RWPE2 (cell line): ENCODE measurements at regions not wholly inside any gene's neighbourhood (a gene's known extent, or its start where the extent isn't known, plus 50 kb on each side); places are given as distances from the start of the nearest gene placed in this dataset.

ENCODE experiments used
- ATAC-seq: fragments of 200-7000 bp; cut with Tn5 transposase; 3 replicates; pipeline ENCODE4 v1.9.1; 2021; ENCODE audit warnings: low read depth
- DNase-seq: peaks from one replicate; pipeline ENCODE4 v3.0.0-alpha.2; 2020; ENCODE audit warnings: low spot score
- H3K27ac ChIP-seq: fragments of 450-650 bp; 2 replicates; pipeline ENCODE4 v1.5.1; 2017; ENCODE audit warnings: mild to moderate bottlenecking; ENCODE audit not compliant: poor library complexity, severe bottlenecking
- H3K27me3 ChIP-seq: fragments of 250-450 bp; sonication (Bioruptor Pico); 2 replicates; pipeline ENCODE4 v1.5.1; 2021; ENCODE audit warnings: mild to moderate bottlenecking, moderate library complexity; ENCODE audit not compliant: insufficient read depth, poor library complexity, severe bottlenecking
- H3K36me3 ChIP-seq: fragments of 250-450 bp; sonication (Bioruptor Pico); 2 replicates; pipeline ENCODE4 v1.5.1; 2020; ENCODE audit warnings: low read depth, mild to moderate bottlenecking, moderate library complexity
- H3K4me1 ChIP-seq: fragments of 250-450 bp; sonication (Bioruptor Pico); 2 replicates; pipeline ENCODE4 v1.5.1; 2021; ENCODE audit warnings: mild to moderate bottlenecking, moderate library complexity; ENCODE audit not compliant: insufficient read depth, poor library complexity, severe bottlenecking
- H3K4me3 ChIP-seq: fragments of 250-450 bp; sonication (Bioruptor Pico); 2 replicates; pipeline ENCODE4 v1.5.1; 2021; ENCODE audit warnings: mild to moderate bottlenecking, moderate library complexity; ENCODE audit not compliant: severe bottlenecking
- H3K9me3 ChIP-seq: fragments of 250-450 bp; sonication (Bioruptor Pico); 2 replicates; pipeline ENCODE4 v1.5.1; 2021; ENCODE audit warnings: mild to moderate bottlenecking, moderate library complexity; ENCODE audit not compliant: severe bottlenecking
- CTCF ChIP-seq: fragments of 450-650 bp; IDR thresholded peaks from one replicate; pipeline ENCODE4 v1.5.1; 2017; ENCODE audit warnings: mild to moderate bottlenecking, moderate library complexity; ENCODE audit not compliant: poor library complexity, severe bottlenecking

- H3K27ac ChIP-seq: no peak overlapping the region
- peaks cover 24% of the 10 kb centered on the region for H3K4me1 ChIP-seq
- H3K9me3 ChIP-seq: no peaks in the 10 kb centered on the region
- no peak for ATAC-seq
- no peak for DNase-seq
- no peak overlapping the region for H3K4me3 ChIP-seq
- TF ChIP-seq CTCF: no peak
- no peaks in the 10 kb centered on the region for H3K27me3 ChIP-seq
- peaks cover 3% of the 10 kb centered on the region; the same call in 1 of the 2 replicates for H3K36me3 ChIP-seq
Measured at GRCh38 chr14:73783107-73783727, 68.4 kb upstream of the PTGR2 start.

GRCh38 chr14:73782623-73783022 is 68.4 kb upstream of the PNMA1 start:
- ATAC-seq (no peak), DNase-seq (no peak)
- Histone ChIP-seq H3K4me1 (peaks cover 18% of the 10 kb centered on the region), H3K36me3 (peaks cover 3% of the 10 kb centered on the region; the same call in 1 of the 2 replicates), H3K9me3 (no peaks in the 10 kb centered on the region), H3K27me3 (no peaks in the 10 kb centered on the region), H3K4me3 (no peak overlapping the region), H3K27ac (no peak overlapping the region)
- no peak for TF ChIP-seq CTCF

GRCh38 chr14:73780896-73781295 is 66.7 kb upstream of the PNMA1 start:
- H3K27ac ChIP-seq: no peak overlapping the region
- no peaks in the 10 kb centered on the region for H3K27me3 ChIP-seq
- ATAC-seq: no peak

GRCh38 chr14:73780391-73780790 is 66.2 kb upstream of the PNMA1 start:
- ATAC-seq (no peak), DNase-seq (no peak)
- Histone ChIP-seq H3K4me1 (peaks cover 15% of the 10 kb centered on the region), H3K27ac (no peak overlapping the region), H3K27me3 (no peaks in the 10 kb centered on the region), H3K36me3 (peaks cover 3% of the 10 kb centered on the region; the same call in 1 of the 2 replicates), H3K9me3 (no peaks in the 10 kb centered on the region), H3K4me3 (no peak overlapping the region)
- TF ChIP-seq CTCF: no peak

More at GRCh38 chr14:73780896-73781295, 66.7 kb upstream of the PNMA1 start:
- no peak for TF ChIP-seq CTCF
- Histone ChIP-seq H3K9me3 (no peaks in the 10 kb centered on the region), H3K4me3 (no peak overlapping the region), H3K4me1 (peaks cover 17% of the 10 kb centered on the region), H3K36me3 (peaks cover 3% of the 10 kb centered on the region; the same call in 1 of the 2 replicates)
- no peak for DNase-seq

GRCh38 chr14:73778736-73779135 is 64.6 kb upstream of the PNMA1 start:
- no peaks in the 10 kb centered on the region for H3K9me3 ChIP-seq
- DNase-seq: no peak
- TF ChIP-seq CTCF: no peak
- H3K27me3 ChIP-seq: no peaks in the 10 kb centered on the region
- H3K36me3 ChIP-seq: peaks cover 3% of the 10 kb centered on the region; the same call in 1 of the 2 replicates
- no peak overlapping the region for H3K4me3 ChIP-seq
- H3K27ac ChIP-seq: no peak overlapping the region
- no peaks in the 10 kb centered on the region for H3K4me1 ChIP-seq
- ATAC-seq: no peak
